GM23338 (cell line): ENCODE measurements at regions not wholly inside any gene's neighbourhood (a gene's known extent, or its start where the extent isn't known, plus 50 kb on each side); places are given as distances from the start of the nearest gene placed in this dataset.

Source experiments
- ATAC-seq: fragments of 200-7000 bp; cut with Tn5 transposase; 3 replicates; pipeline ENCODE4 v1.9.1; 2020
- DNase-seq: peaks from one replicate; pipeline ENCODE4 v3.0.0-alpha.2; 2015; ENCODE audit warnings: low spot score
- H2AFZ ChIP-seq: fragments of 200-600 bp; sonication (generic); 2 replicates; pipeline ENCODE4 v1.8.0; 2016; ENCODE audit warnings: antibody characterized with exemption, mild to moderate bottlenecking, moderate library complexity
- H3F3A ChIP-seq: fragments of 200-600 bp; sonication (generic); replicated peaks from 2 replicates; pipeline ENCODE4 v1.8.0; 2017; ENCODE audit warnings: antibody characterized with exemption, mixed run types, low read depth
- H3K27ac ChIP-seq: fragments of 200-600 bp; sonication (generic); 2 replicates; pipeline ENCODE4 v1.6.1; 2016; ENCODE audit warnings: low read depth
- H3K27me3 ChIP-seq: fragments of 200-600 bp; sonication (generic); 2 replicates; pipeline ENCODE4 v1.8.0; 2016; ENCODE audit warnings: mild to moderate bottlenecking, mixed run types, moderate library complexity; ENCODE audit not compliant: insufficient read depth
- H3K36me3 ChIP-seq: fragments of 200-600 bp; sonication (generic); 2 replicates; pipeline ENCODE4 v1.8.0; 2016; ENCODE audit warnings: mild to moderate bottlenecking; ENCODE audit not compliant: insufficient read depth
- H3K4me1 ChIP-seq: fragments of 200-600 bp; sonication (generic); 2 replicates; pipeline ENCODE4 v1.8.0; 2016; ENCODE audit warnings: mild to moderate bottlenecking, moderate library complexity; ENCODE audit not compliant: insufficient read depth
- H3K4me2 ChIP-seq: fragments of 200-600 bp; sonication (generic); 2 replicates; pipeline ENCODE4 v1.7.1; 2017; ENCODE audit warnings: mixed run types
- H3K4me3 ChIP-seq: fragments of 200-600 bp; sonication (generic); 2 replicates; pipeline ENCODE4 v1.6.1; 2016; ENCODE audit warnings: mixed run types
- H3K79me2 ChIP-seq: fragments of 200-600 bp; sonication (generic); replicated peaks from 2 replicates; pipeline ENCODE4 v1.8.0; 2017; ENCODE audit warnings: mild to moderate bottlenecking; ENCODE audit not compliant: insufficient read depth
- H3K9me2 ChIP-seq: fragments of 200-600 bp; sonication (generic); 2 replicates; pipeline ENCODE4 v1.8.0; 2017; ENCODE audit not compliant: insufficient read depth
- H4K20me1 ChIP-seq: fragments of 200-600 bp; sonication (generic); replicated peaks from 2 replicates; pipeline ENCODE4 v1.8.0; 2017; ENCODE audit warnings: mild to moderate bottlenecking; ENCODE audit not compliant: insufficient read depth
- H3K27ac Mint-ChIP-seq: 2 replicates; pipeline ENCODE4 v1.8.0; 2020; ENCODE audit warnings: inconsistent platforms, mild to moderate bottlenecking, moderate library complexity, mixed read lengths
- H3K27me3 Mint-ChIP-seq: 3 replicates; pipeline ENCODE4 v1.8.0; 2022; ENCODE audit warnings: low read depth, mild to moderate bottlenecking, moderate library complexity, mixed read lengths, inconsistent platforms; ENCODE audit not compliant: insufficient read depth, poor library complexity
- H3K36me3 Mint-ChIP-seq: 3 replicates; pipeline ENCODE4 v1.8.0; 2021; ENCODE audit warnings: low read depth, mild to moderate bottlenecking, inconsistent platforms, moderate library complexity, mixed read lengths
- H3K4me1 Mint-ChIP-seq: 3 replicates; pipeline ENCODE4 v1.8.0; 2020; ENCODE audit warnings: mild to moderate bottlenecking, inconsistent platforms, mixed read lengths
- H3K4me3 Mint-ChIP-seq: 3 replicates; pipeline ENCODE4 v1.8.0; 2021; ENCODE audit warnings: moderate library complexity, mild to moderate bottlenecking, inconsistent platforms, mixed read lengths
- H3K9me3 Mint-ChIP-seq: 3 replicates; pipeline ENCODE4 v1.8.0; 2020; ENCODE audit warnings: moderate library complexity, mild to moderate bottlenecking, inconsistent platforms, mixed read lengths
- ETS1 ChIP-seq: IDR thresholded peaks from 2 replicates; pipeline ENCODE4 v1.6.1; 2016; ENCODE audit warnings: antibody characterized with exemption
- EZH2 ChIP-seq: fragments of 200-600 bp; sonication (generic); IDR thresholded peaks from one replicate; pipeline ENCODE4 v1.8.0; 2017; ENCODE audit warnings: antibody characterized with exemption, mild to moderate bottlenecking, low read depth; ENCODE audit not compliant: unreplicated experiment
- EZH2phosphoT487 ChIP-seq: fragments of 200-600 bp; sonication (generic); IDR thresholded peaks from one replicate; pipeline ENCODE4 v1.8.1; 2018; ENCODE audit warnings: antibody characterized with exemption; ENCODE audit not compliant: unreplicated experiment
- POLR2AphosphoS5 ChIP-seq: IDR thresholded peaks from 2 replicates; pipeline ENCODE4 v1.6.1; 2016; ENCODE audit warnings: antibody characterized with exemption, low read depth
- STAT1 ChIP-seq: IDR thresholded peaks from one replicate; pipeline ENCODE4 v1.6.1; 2016; ENCODE audit warnings: antibody characterized with exemption; ENCODE audit not compliant: unreplicated experiment
- ZNF331 ChIP-seq: fragments of 250-450 bp; sonication (Bioruptor Pico); IDR thresholded peaks from 2 replicates; pipeline ENCODE4 v1.5.0; 2020; ENCODE audit warnings: low read depth, mild to moderate bottlenecking, moderate library complexity
- ZNF462 ChIP-seq: fragments of 250-450 bp; sonication (Bioruptor Pico); IDR thresholded peaks from 2 replicates; pipeline ENCODE4 v1.5.0; 2020; ENCODE audit warnings: mild to moderate bottlenecking, moderate library complexity

- Histone ChIP-seq H3K4me3 (no peak overlapping the region), H3K4me1 (peaks cover 17% of the 10 kb centered on the region), H3K9me2 (no peaks in the 10 kb centered on the region; the same call in 1 of the 2 replicates), H3K27ac (no peak overlapping the region), H3F3A (no peaks in the 10 kb centered on the region), H3K79me2 (no peaks in the 10 kb centered on the region), H2AFZ (no peak overlapping the region), H4K20me1 (no peaks in the 10 kb centered on the region), H3K4me2 (no peak overlapping the region), H3K27me3 (no peaks in the 10 kb centered on the region), H3K36me3 (no peaks in the 10 kb centered on the region)
- Mint-ChIP-seq H3K4me1 (peaks cover 20% of the 10 kb centered on the region), H3K9me3 (peaks cover 16% of the 10 kb centered on the region), H3K36me3 (peaks cover 19% of the 10 kb centered on the region), H3K27me3 (peaks cover 3% of the 10 kb centered on the region), H3K4me3 (no peak overlapping the region), H3K27ac (no peak overlapping the region)
- TF ChIP-seq POLR2AphosphoS5 (no peak), EZH2phosphoT487 (no peak), ZNF462 (no peak), ETS1 (no peak), ZNF331 (no peak), STAT1 (no peak), EZH2 (no peak)
- ATAC-seq = no peak
- no peak for DNase-seq
Observed at GRCh38 chr14:38120109-38120508, 87.6 kb upstream of the SSTR1 start.
